IMR-90 (cell line): ENCODE measurements at regions not wholly inside any gene's neighbourhood (a gene's known extent, or its start where the extent isn't known, plus 50 kb on each side); places are given as distances from the start of the nearest gene placed in this dataset.

Source experiments
- ATAC-seq: fragments of 200-7000 bp; cut with Tn5 transposase; 2 replicates; pipeline ENCODE4 v1.9.1; 2020; ENCODE audit warnings: low read depth, mild to moderate bottlenecking, moderate library complexity
- BruUV-seq: library from RNA; stranded (reverse); fragments of 400-500 nt; replicated peaks from 2 replicates; lab custom pipeline; 2021; lab: Mats Ljungman, UMichigan
- CTCF ChIA-PET: fragments of 300-600 bp; formaldehyde crosslinking; extraction: SDS; loops from one replicate; lab custom pipeline; 2021; ENCODE audit warnings: antibody characterized with exemption; lab: Yijun Ruan, JAX
- POLR2A ChIA-PET: fragments of 300-600 bp; sonication (Branson Sonifier 250); formaldehyde crosslinking; loops from one replicate; lab custom pipeline; 2022; ENCODE audit warnings: antibody characterized with exemption; ENCODE audit not compliant: unreplicated experiment; lab: Charles Lee
- DNase-seq: peaks from one replicate; pipeline ENCODE4 v3.0.0; 2013
- H2AFZ ChIP-seq: replicated peaks from 2 replicates; pipeline ENCODE3; 2013; ENCODE audit warnings: low read length, mild to moderate bottlenecking; ENCODE audit not compliant: poor library complexity
- H2AK5ac ChIP-seq: 2 replicates; pipeline ENCODE4 v1.6.1; 2013; ENCODE audit warnings: low read depth, low read length, inconsistent platforms
- H2AK9ac ChIP-seq: replicated peaks from 2 replicates; pipeline ENCODE3; 2013; ENCODE audit warnings: mild to moderate bottlenecking, low read depth, low read length, moderate library complexity; ENCODE audit not compliant: poor library complexity
- H2BK120ac ChIP-seq: 2 replicates; pipeline ENCODE4 v1.6.1; 2013; ENCODE audit warnings: low read depth, low read length, inconsistent platforms
- H2BK15ac ChIP-seq: 3 replicates; pipeline ENCODE4 v1.6.1; 2013; ENCODE audit warnings: low read depth, low read length, inconsistent platforms
- H2BK20ac ChIP-seq: 2 replicates; pipeline ENCODE4 v1.6.1; 2013; ENCODE audit warnings: low read depth, mild to moderate bottlenecking, inconsistent platforms, low read length, moderate library complexity
- H2BK5ac ChIP-seq: 2 replicates; pipeline ENCODE4 v1.6.1; 2013; ENCODE audit warnings: mild to moderate bottlenecking, low read depth, low read length, inconsistent platforms; ENCODE audit not compliant: poor library complexity, severe bottlenecking
- H3K14ac ChIP-seq: replicated peaks from 2 replicates; pipeline ENCODE4 v1.6.1; 2013; ENCODE audit warnings: low read depth, low read length, inconsistent platforms
- H3K18ac ChIP-seq: 2 replicates; pipeline ENCODE4 v1.6.1; 2013; ENCODE audit warnings: low read depth, low read length, control low read depth
- H3K23ac ChIP-seq: 2 replicates; pipeline ENCODE4 v1.6.1; 2013; ENCODE audit warnings: low read depth, low read length, inconsistent platforms
- H3K27ac ChIP-seq: 2 replicates; pipeline ENCODE4 v1.5.1; 2013; ENCODE audit warnings: mild to moderate bottlenecking, control low read depth, low read length; ENCODE audit not compliant: insufficient read depth
- H3K27me3 ChIP-seq: 2 replicates; pipeline ENCODE4 v1.6.1; 2013; ENCODE audit warnings: low read length; ENCODE audit not compliant: control insufficient read depth, insufficient read depth
- H3K36me3 ChIP-seq: 2 replicates; pipeline ENCODE4 v1.6.1; 2013; ENCODE audit warnings: low read length, mixed read lengths; ENCODE audit not compliant: control insufficient read depth, insufficient read depth
- H3K4ac ChIP-seq: 2 replicates; pipeline ENCODE4 v1.6.1; 2013; ENCODE audit warnings: low read depth, low read length, inconsistent platforms
- H3K4me1 ChIP-seq: 2 replicates; pipeline ENCODE4 v1.6.1; 2013; ENCODE audit warnings: low read length, mixed read lengths; ENCODE audit not compliant: control insufficient read depth, insufficient read depth
- H3K4me2 ChIP-seq: 2 replicates; pipeline ENCODE4 v1.6.1; 2013; ENCODE audit warnings: low read depth, mild to moderate bottlenecking, control low read depth, low read length, moderate library complexity
- H3K4me3 ChIP-seq: 2 replicates; pipeline ENCODE4 v1.5.1; 2013; ENCODE audit warnings: low read depth, mild to moderate bottlenecking, control low read depth, low read length, moderate library complexity; ENCODE audit not compliant: insufficient read depth
- H3K56ac ChIP-seq: 2 replicates; pipeline ENCODE4 v1.6.1; 2013; ENCODE audit warnings: low read length, inconsistent platforms; ENCODE audit not compliant: insufficient read depth; ENCODE audit errors: extremely low read depth
- H3K79me1 ChIP-seq, 2 experiments: 2 replicates each; pipeline ENCODE4 v1.6.1; 2013; ENCODE audit warnings: low read length in 2 of 2, inconsistent platforms in 1 of 2, low read depth in 1 of 2
- H3K9ac ChIP-seq: 2 replicates; pipeline ENCODE4 v1.6.1; 2013; ENCODE audit warnings: low read depth, low read length, control low read depth
- H3K9me1 ChIP-seq: 2 replicates; pipeline ENCODE4 v1.6.1; 2013; ENCODE audit warnings: low read length, inconsistent platforms; ENCODE audit not compliant: insufficient read depth
- H3K9me3 ChIP-seq: 2 replicates; pipeline ENCODE4 v1.6.1; 2013; ENCODE audit warnings: low read length; ENCODE audit not compliant: control insufficient read depth, insufficient read depth
- H4K20me1 ChIP-seq: 2 replicates; pipeline ENCODE4 v1.6.1; 2013; ENCODE audit warnings: low read length, inconsistent platforms; ENCODE audit not compliant: insufficient read depth
- H4K5ac ChIP-seq: 2 replicates; pipeline ENCODE4 v1.6.1; 2013; ENCODE audit warnings: mild to moderate bottlenecking, low read depth, low read length, control low read depth
- H4K8ac ChIP-seq, 2 experiments: 2 replicates each; pipeline ENCODE4 v1.6.1; 2013; ENCODE audit warnings: low read depth in 2 of 2, low read length in 2 of 2, control low read depth in 1 of 2, inconsistent platforms in 1 of 2
- H4K91ac ChIP-seq: 2 replicates; pipeline ENCODE4 v1.6.1; 2013; ENCODE audit warnings: low read depth, low read length, inconsistent platforms; ENCODE audit not compliant: insufficient read depth
- BHLHE40 ChIP-seq: fragments of 150-350 bp; IDR thresholded peaks from 2 replicates; pipeline ENCODE4 v1.6.1; 2016; ENCODE audit warnings: mild to moderate bottlenecking, low read depth, low read length
- CEBPB ChIP-seq: IDR thresholded peaks from 2 replicates; pipeline ENCODE4 v1.6.1; 2012; ENCODE audit warnings: low read depth, low read length, improper control_type of control experiment
- WGBS, 2 experiments: methylation state at CpG; one replicate each; pipeline versions ENCODE4 v1.1.5 to v1.1.7; 2013; ENCODE audit warnings: missing lambda C conversion rate in 2 of 2; ENCODE audit not compliant: insufficient read length in 1 of 2; ENCODE audit errors: extremely low coverage in 2 of 2; 5-methylcytosine and 5-hydroxymethylcytosine counted together
- dilution Hi-C: fragments of 300-500 bp; cut with HindIII; formaldehyde crosslinking; loops from one replicate; pipeline ENCODE4 v1.14.3; 2018; ENCODE audit warnings: low sequenced_read_pairs; ENCODE audit not compliant: unreplicated experiment
- in situ Hi-C: fragments of 300-500 bp; cut with MboI; formaldehyde crosslinking; loops from 3 replicates; pipeline ENCODE4 v1.14.3; 2019; ENCODE audit warnings: low sequenced_read_pairs, inconsistent platforms, mixed read lengths
- intact Hi-C: fragments of 100-400 bp; cut with micrococcal nuclease; formaldehyde crosslinking; loops from 2 replicates; pipeline ENCODE4 v1.10.0; 2022

GRCh38 chr4:126023896-126024295 is 709.1 kb downstream of the FAT4 start:
- Histone ChIP-seq H2BK20ac (no peak overlapping the region), H3K36me3 (no peaks in the 10 kb centered on the region), H3K9me3 (no peaks in the 10 kb centered on the region), H2BK120ac (peak overlapping the region; percentile 83), H2AK5ac (no peak overlapping the region), H3K18ac (peak overlapping the region; percentile 53; the same call in 1 of the 2 replicates), H2AFZ (no peak overlapping the region), H2AK9ac (no peak overlapping the region), H3K27ac (peak overlapping the region; percentile 77; the same call in 1 of the 2 replicates), H3K4me1 (peaks cover 6% of the 10 kb centered on the region; the same call in 1 of the 2 replicates), H3K4ac (peak overlapping the region; percentile 84; the same call in 1 of the 2 replicates), H3K79me1 (no peaks in the 10 kb centered on the region), H4K91ac (no peak overlapping the region), H3K56ac (no peak overlapping the region), H3K27me3 (no peaks in the 10 kb centered on the region), H2BK5ac (peak overlapping the region; percentile 9), H3K4me2 (no peak overlapping the region; the same call in 1 of the 2 replicates), H2BK15ac (no peak overlapping the region), H3K14ac (peak overlapping the region; percentile 78; the same call in 1 of the 2 replicates), H4K20me1 (no peaks in the 10 kb centered on the region), H4K8ac (0 out of 4 replicates have a peak overlapping the region, but pooled peaks have one; percentile 42 to 66), H3K9me1 (peaks cover 3% of the 10 kb centered on the region), H3K4me3 (no peak overlapping the region), H3K9ac (no peak overlapping the region), H4K5ac (peak overlapping the region; percentile 31; the same call in 1 of the 2 replicates), H3K23ac (no peak overlapping the region)
- ChIA-PET CTCF (interaction anchor here (0.6 kb wide), 1 partner anchor 732 kb away, joined by 5 read pairs; no protein-coding TSS in a partner anchor), POLR2A (interaction anchor here (0.6 kb wide), 1 partner anchor 61 kb away, joined by 7 read pairs; no protein-coding TSS in a partner anchor)
- no CpG with 5 or more reads among the region's 3 CpGs for WGBS, 2 experiments
- intact Hi-C loops (no loop called here), dilution Hi-C loops (no loop called here), in situ Hi-C loops (no loop called here)
- BruUV-seq, result no TSS peak
- DNase-seq, result peak; percentile 22
- ATAC-seq, result peak; percentile 28
- no peak for TF ChIP-seq CEBPB
- no peak for TF ChIP-seq BHLHE40
